Neural progenitor cell (in vitro differentiated cells): ENCODE measurements at regions not wholly inside any gene's neighbourhood (a gene's known extent, or its start where the extent isn't known, plus 50 kb on each side); places are given as distances from the start of the nearest gene placed in this dataset.

Experiments used
- CTCF ChIP-seq: fragments of 200-600 bp; sonication (generic); IDR thresholded peaks from 2 replicates; pipeline ENCODE4 v1.5.1; 2017; ENCODE audit warnings: antibody characterized with exemption, mild to moderate bottlenecking
- EZH2 ChIP-seq: fragments of 200-600 bp; sonication (generic); IDR thresholded peaks from 2 replicates; pipeline ENCODE4 v1.6.1; 2017; ENCODE audit warnings: antibody characterized with exemption, mild to moderate bottlenecking, moderate library complexity
- EZH2phosphoT487 ChIP-seq: fragments of 200-600 bp; sonication (generic); IDR thresholded peaks from 2 replicates; pipeline ENCODE4 v1.6.1; 2017; ENCODE audit warnings: antibody characterized with exemption

DNA sequence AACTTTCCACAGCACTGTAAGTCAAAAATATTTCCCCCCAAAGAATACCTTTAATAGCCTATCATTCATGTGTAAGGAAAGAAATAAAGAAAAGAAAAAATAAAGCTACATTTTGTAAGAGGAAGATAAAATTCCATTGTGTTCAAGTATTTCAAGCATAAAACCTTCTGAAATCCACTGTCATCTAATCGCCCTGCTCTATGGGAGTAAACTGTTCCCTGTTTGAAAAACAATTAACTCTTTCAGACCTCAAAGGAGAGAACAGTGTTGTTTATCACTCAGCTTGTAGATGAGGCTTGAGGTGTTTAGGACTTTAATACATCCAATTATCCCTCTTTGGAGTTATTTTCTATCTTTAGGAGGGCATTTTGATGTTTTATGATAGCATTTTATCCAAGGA, 112.2 kb upstream of the REG3G start:
- TF ChIP-seq CTCF = no peak
- TF ChIP-seq EZH2 = no peak
- TF ChIP-seq EZH2phosphoT487 = no peak
